ENCODE measurements at regions not wholly inside any gene's neighbourhood (a gene's known extent, or its start where the extent isn't known, plus 50 kb on each side); places are given as distances from the start of the nearest gene placed in this dataset.
"Not testable (repeated sequence)": the region's sequence is repeated elsewhere in the genome, so short reads cannot be mapped to it uniquely, and the experiment has no call there.

GRCh38 chr5:109630093-109630492, 59.6 kb upstream of the MAN2A1 start:
- DNase-seq (ENCODE audit: low spot score), result no peak

- DNase-seq (ENCODE audit: low spot score), result no peak
Observed at GRCh38 chr5:109628591-109628990, 61.1 kb upstream of the MAN2A1 start.

GRCh38 chr5:109621266-109621665, 68.5 kb upstream of the MAN2A1 start:
- not testable (repeated sequence) for DNase-seq (ENCODE audit: low spot score)

- no peak for DNase-seq (ENCODE audit: low spot score)
Observed at GRCh38 chr5:109620651-109621050, 69.1 kb upstream of the MAN2A1 start.

DNA sequence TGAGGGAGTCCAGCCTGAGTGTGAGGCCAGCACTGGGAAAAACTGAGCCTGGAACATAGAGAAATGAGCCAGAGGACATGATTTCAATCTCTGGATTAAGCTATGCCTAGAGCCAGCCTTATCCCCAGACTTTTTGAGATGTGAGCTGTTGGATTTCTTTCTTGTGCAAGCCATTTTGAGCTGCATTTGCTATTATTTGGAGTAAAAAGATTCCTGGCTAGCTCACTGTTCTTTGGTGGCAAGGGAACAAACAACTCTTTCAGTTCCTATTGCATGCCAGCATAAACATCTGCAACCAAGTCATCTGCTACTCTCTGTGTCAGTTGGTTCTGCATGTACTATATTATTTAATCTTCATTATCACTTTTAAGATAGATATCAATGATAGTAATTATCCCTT, 70.1 kb upstream of the MAN2A1 start:
- no peak for DNase-seq (ENCODE audit: low spot score)

GRCh38 chr5:109619021-109619460, 70.7 kb upstream of the MAN2A1 start:
- DNase-seq (ENCODE audit: low spot score), result no peak

GRCh38 chr5:109614981-109615380, 74.7 kb upstream of the MAN2A1 start:
- no peak for DNase-seq (ENCODE audit: low spot score)

GRCh38 chr5:109614301-109614700, 75.4 kb upstream of the MAN2A1 start:
- no peak for DNase-seq (ENCODE audit: low spot score)

DNA sequence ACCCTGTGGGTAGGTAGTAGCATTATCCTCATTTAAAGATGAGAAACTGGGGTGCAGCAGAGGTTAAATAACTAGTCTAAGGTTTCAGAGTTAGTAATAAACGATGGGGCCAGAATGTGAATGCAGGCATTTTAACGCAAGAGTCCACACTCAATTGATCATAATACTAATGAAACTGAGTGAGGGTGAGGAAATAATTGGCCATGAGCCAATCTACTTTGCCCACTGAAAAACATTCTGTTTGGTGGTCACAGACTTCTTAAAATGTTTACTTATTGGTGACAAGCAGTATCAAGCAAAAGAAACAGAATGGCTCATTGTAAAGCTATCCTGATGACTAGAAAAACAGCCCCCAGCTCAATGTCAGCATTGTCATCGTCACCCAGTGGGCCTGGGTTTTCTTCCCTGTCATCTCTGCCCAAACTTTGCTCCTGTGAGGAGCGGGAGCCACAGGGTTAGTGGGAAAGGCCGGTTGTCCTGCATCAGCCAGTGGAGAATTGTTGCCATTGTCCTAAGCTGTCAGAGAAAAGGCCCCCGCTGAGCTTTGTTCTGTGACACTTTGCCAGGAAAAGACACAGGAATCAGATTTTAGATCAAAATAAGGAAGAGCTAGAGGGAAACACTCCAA, 77.3 kb upstream of the MAN2A1 start:
- no peak for DNase-seq (ENCODE audit: low spot score)

DNA sequence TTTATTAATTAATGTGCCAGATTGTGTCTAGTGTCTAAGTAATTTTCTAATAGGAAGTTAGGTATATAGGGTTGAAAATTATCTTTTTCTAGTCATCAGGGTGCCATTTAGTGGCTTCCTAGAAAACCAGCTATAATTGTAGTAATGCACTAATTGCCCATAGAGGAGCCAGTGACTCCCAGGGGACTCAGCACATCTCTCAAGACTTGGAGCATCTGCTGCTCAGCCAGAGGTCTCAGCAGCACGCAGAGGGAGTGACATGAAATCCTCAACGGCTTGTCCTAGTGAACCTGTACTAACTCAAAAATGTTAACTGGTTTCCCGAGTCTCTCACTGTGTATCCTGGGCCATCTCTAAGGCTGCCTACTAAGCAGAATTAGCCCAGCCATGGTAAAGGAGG, 78.2 kb upstream of the MAN2A1 start:
- no peak for DNase-seq (ENCODE audit: low spot score)

- no peak for DNase-seq (ENCODE audit: low spot score)
Observed at GRCh38 chr5:109611061-109611460, 78.7 kb upstream of the MAN2A1 start.

DNA sequence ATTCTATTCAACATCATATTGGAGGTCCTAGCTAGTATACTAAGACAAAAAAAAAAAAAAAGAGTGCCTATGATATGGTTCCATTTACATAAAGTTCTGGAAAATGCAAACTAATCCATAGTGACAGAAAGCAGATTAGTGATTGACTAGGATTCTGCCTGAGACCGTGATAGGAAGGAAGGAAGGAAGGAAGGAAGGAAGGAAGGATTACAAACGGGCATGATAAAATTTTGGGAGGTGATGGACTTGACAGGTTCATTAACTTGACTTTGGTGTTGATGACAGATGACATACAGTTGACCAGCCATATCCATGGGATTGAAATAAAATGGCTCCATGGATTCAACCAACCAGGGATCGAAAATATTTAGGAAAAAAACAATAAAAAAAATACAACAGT, 79.1 kb upstream of the MAN2A1 start:
- no peak for DNase-seq (ENCODE audit: low spot score)

- DNase-seq (ENCODE audit: low spot score), result no peak
Observed at GRCh38 chr5:109605207-109605730, 84.5 kb upstream of the MAN2A1 start.

DNA sequence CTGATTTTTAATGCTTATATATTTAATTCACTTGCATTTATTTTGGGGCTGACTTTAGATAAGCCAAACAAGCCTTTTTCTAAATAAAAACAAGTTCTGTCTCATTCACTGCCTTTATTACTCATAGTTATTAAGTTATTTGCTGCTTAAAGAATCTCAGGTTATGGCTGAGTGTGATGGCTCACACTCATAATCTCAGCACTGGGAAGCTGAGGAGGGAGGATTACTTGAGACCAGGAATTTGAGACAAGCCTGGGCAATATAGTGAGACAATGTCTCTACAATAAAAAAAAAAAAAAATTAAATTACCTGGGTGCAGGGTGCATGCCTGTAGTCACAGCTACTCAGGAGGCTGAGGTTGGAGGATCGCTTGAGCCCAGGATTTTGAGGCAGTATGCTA, 85.0 kb upstream of the MAN2A1 start:
- DNase-seq (ENCODE audit: low spot score), result no peak

- no peak for DNase-seq (ENCODE audit: low spot score)
Observed at GRCh38 chr5:109601736-109602135, 88.0 kb upstream of the MAN2A1 start.

DNA sequence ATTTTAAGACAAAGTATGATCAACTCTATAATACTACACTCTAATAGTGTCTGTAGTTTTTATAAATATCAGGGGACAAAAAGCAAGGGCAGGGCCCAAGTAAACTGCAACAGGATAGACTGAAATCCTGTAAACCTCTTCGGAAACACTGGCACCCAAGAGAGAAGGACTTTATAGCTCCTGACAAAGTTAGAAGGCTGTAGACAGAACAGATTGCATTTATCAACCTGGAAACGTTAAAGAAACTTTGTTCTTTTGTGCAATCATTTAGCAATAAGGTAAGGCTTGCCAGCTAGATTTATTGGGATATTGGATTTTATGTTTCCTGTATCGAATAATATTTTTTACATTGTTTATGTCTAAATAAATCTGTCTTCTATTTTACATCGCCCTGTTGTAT, 91.8 kb upstream of the MAN2A1 start:
- no peak for DNase-seq (ENCODE audit: low spot score)

GRCh38 chr5:109594217-109594616, 95.5 kb upstream of the MAN2A1 start:
- DNase-seq (ENCODE audit: low spot score), result no peak

DNA sequence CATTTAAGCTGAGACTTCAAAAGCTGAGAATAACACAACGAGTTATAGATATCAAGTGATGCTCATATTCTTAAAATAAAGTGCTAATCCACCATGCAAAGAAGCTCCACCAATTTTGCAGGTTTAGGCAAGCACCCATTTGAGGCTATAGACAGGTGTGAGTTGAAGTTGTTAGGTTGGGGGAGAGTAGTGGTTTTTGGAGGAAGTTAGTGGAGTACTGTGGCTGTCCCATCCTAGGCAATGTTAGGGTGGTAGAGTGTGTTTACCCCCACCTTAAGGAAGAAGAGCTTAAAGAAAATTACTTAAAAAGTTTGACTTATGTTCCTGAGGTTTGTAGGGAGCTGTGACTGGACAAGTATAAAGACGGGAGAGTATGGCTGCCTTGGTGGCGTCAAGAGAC, 98.9 kb upstream of the MAN2A1 start:
- DNase-seq (ENCODE audit: low spot score), result no peak

- DNase-seq (ENCODE audit: low spot score), result no peak
Observed at GRCh38 chr5:109589986-109590385, 99.7 kb upstream of the MAN2A1 start.

- no peak for DNase-seq (ENCODE audit: low spot score)
Observed at GRCh38 chr5:109589239-109589638, 100.5 kb upstream of the MAN2A1 start.

DNA sequence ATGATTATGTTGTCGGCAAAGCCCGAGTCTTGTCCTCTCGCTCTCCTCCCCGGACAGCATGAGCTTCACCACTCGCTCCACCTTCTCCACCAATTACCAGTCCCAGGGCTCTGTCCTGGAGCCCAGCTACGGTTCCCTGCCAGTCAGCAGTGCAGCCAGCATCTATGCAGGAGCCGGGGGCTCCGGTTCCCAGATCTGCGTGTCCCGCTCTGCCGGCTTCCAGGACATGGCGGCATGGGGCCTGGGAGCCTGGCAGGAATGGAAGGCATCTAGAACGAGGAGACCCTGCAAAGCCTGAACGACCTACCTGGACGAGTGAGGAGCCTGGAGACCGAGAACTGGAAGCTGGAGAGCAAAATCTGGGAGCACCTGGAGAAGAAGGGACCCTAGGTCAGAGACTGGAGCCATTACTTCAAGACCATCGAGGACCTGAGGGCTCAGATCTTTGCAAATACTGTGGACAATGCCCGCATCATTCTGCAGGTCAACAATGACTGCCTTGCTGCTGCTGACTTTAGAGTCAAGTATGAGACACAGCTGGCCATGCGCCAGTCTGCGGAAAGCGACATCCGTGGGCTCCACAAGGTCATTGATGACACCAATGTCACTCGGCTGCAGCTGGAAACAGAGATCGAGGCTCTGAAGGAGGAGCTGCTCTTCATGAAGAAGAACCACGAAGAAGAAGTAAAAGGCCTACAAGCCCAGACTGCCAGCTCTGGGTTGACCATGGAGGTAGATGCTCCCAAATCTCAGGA, 101.3 kb upstream of the MAN2A1 start:
- no peak for DNase-seq (ENCODE audit: low spot score)

- DNase-seq (ENCODE audit: low spot score), result peak; percentile 11
Observed at GRCh38 chr5:109584986-109585599, 104.6 kb upstream of the MAN2A1 start.

- DNase-seq (ENCODE audit: low spot score), result no peak
Observed at GRCh38 chr5:109580225-109580624, 109.5 kb upstream of the MAN2A1 start.

Data from H4 (cell line).